MCF 10A (cell line): ENCODE measurements at regions not wholly inside any gene's neighbourhood (a gene's known extent, or its start where the extent isn't known, plus 50 kb on each side); places are given as distances from the start of the nearest gene placed in this dataset.
A peak's percentile ranks its signal among the peaks of the same experiment; 100 is the strongest.

ENCODE experiments used
- BruUV-seq: library from RNA; stranded (reverse); fragments of 400-500 nt; replicated peaks from 2 replicates; lab custom pipeline; 2021; lab: Mats Ljungman, UMichigan
- CTCF ChIA-PET: fragments of 300-600 bp; sonication (Branson Sonifier 250); formaldehyde crosslinking; extraction: SDS; loops from one replicate; lab custom pipeline; 2021; ENCODE audit warnings: antibody characterized with exemption, inconsistent platforms; lab: Yijun Ruan, JAX
- POLR2A ChIA-PET: fragments of 300-600, 350-650 bp; sonication (Branson Sonifier 250); formaldehyde crosslinking; extraction: SDS; loops from one replicate; lab custom pipeline; 2020; ENCODE audit warnings: antibody characterized with exemption, inconsistent platforms; lab: Yijun Ruan, JAX
- DNase-seq: peaks from one replicate; pipeline ENCODE4 v3.0.0-alpha.2; 2018; ENCODE audit not compliant: unreplicated experiment
- H3K27ac Mint-ChIP-seq: one replicate; pipeline ENCODE4 v1.8.0; 2022; ENCODE audit warnings: mild to moderate bottlenecking, low read depth, mixed read lengths; ENCODE audit not compliant: unreplicated experiment
- H3K27me3 Mint-ChIP-seq: one replicate; pipeline ENCODE4 v1.8.0; 2022; ENCODE audit warnings: mixed read lengths; ENCODE audit not compliant: insufficient read depth, unreplicated experiment
- H3K36me3 Mint-ChIP-seq: one replicate; pipeline ENCODE4 v1.8.0; 2022; ENCODE audit warnings: mild to moderate bottlenecking, moderate library complexity, mixed read lengths; ENCODE audit not compliant: insufficient read depth, unreplicated experiment
- H3K4me1 Mint-ChIP-seq: one replicate; pipeline ENCODE4 v1.8.0; 2022; ENCODE audit warnings: mixed read lengths; ENCODE audit not compliant: insufficient read depth, unreplicated experiment
- H3K4me3 Mint-ChIP-seq: one replicate; pipeline ENCODE4 v1.8.0; 2022; ENCODE audit warnings: mild to moderate bottlenecking, moderate library complexity, mixed read lengths; ENCODE audit not compliant: unreplicated experiment
- H3K9me3 Mint-ChIP-seq: one replicate; pipeline ENCODE4 v1.8.0; 2022; ENCODE audit warnings: mixed read lengths; ENCODE audit not compliant: unreplicated experiment
- intact Hi-C: fragments of 100-400 bp; cut with micrococcal nuclease; formaldehyde crosslinking; loops from 2 replicates; pipeline ENCODE4 v1.14.1; 2022
- TF ChIP-seq, protein P1 (sequence below): fragments of 200-600 bp; IDR thresholded peaks from one replicate; pipeline ENCODE4 v1.8.0; 2022; ENCODE audit warnings: antibody characterized with exemption, mild to moderate bottlenecking; ENCODE audit not compliant: unreplicated experiment

DNA sequence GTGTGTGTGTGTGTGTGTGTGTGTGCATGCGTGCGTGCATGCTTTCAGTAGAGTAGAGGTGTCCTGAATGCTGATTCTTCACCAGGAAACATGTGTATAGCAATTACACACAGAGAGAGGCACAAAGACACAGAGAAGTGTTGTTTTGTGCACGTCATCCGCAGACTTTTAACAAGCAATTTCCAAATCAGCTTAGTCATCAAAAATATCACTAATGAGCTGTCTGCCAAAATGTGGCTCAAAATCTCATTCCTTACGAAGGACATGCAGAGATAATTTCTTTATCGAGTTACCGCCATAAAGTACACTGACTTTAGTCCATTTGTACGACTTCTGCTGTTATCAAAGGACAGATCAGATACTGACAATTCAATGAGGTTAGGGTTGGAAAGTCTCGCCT, 274.9 kb upstream of the RARB start:
- intact Hi-C loops: no loop called here
- TF ChIP-seq, protein P1, sequence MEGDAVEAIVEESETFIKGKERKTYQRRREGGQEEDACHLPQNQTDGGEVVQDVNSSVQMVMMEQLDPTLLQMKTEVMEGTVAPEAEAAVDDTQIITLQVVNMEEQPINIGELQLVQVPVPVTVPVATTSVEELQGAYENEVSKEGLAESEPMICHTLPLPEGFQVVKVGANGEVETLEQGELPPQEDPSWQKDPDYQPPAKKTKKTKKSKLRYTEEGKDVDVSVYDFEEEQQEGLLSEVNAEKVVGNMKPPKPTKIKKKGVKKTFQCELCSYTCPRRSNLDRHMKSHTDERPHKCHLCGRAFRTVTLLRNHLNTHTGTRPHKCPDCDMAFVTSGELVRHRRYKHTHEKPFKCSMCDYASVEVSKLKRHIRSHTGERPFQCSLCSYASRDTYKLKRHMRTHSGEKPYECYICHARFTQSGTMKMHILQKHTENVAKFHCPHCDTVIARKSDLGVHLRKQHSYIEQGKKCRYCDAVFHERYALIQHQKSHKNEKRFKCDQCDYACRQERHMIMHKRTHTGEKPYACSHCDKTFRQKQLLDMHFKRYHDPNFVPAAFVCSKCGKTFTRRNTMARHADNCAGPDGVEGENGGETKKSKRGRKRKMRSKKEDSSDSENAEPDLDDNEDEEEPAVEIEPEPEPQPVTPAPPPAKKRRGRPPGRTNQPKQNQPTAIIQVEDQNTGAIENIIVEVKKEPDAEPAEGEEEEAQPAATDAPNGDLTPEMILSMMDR: no peak

DNA sequence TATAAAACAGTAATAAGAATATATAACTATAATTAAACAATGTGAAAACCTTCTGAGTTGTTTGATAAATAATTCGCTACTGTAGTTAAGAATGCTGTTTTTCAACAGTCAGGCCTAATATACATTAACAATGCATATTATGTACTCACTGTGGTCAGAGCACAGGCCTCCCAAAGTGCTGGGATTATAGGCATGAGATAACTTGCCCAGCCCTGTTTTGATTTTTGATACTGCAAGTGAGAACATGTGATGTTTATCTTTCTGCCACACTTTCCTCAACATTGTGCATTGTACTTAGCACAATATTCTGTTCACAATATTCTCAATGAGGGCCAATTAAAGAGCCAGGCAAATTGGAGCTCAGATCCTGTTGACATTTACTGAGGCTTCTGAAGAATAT, 274.5 kb upstream of the RARB start:
- Mint-ChIP-seq H3K27me3 (no peaks in the 10 kb centered on the region), H3K36me3 (no peaks in the 10 kb centered on the region), H3K4me3 (no peak overlapping the region), H3K4me1 (peaks cover 13% of the 10 kb centered on the region), H3K27ac (no peak overlapping the region), H3K9me3 (no peaks in the 10 kb centered on the region)
- DNase-seq: no peak
- intact Hi-C loops: no loop called here
- ChIA-PET CTCF (no interaction called here), POLR2A (no interaction called here)
- BruUV-seq: no TSS peak
- TF ChIP-seq, protein P1: no peak

More for the DNA sequence above, 274.9 kb upstream of the RARB start:
- no peaks in the 10 kb centered on the region for H3K9me3 Mint-ChIP-seq
- H3K36me3 Mint-ChIP-seq: no peaks in the 10 kb centered on the region
- no peak overlapping the region for H3K27ac Mint-ChIP-seq
- ChIA-PET CTCF (no interaction called here), POLR2A (interaction anchor here (0.6 kb wide), 1 partner anchor 87 kb away, joined by 3 read pairs; no protein-coding TSS in a partner anchor)
- no peak overlapping the region for H3K4me3 Mint-ChIP-seq
- no peaks in the 10 kb centered on the region for H3K27me3 Mint-ChIP-seq
- no TSS peak for BruUV-seq
- H3K4me1 Mint-ChIP-seq: peaks cover 13% of the 10 kb centered on the region
- DNase-seq: no peak

DNA sequence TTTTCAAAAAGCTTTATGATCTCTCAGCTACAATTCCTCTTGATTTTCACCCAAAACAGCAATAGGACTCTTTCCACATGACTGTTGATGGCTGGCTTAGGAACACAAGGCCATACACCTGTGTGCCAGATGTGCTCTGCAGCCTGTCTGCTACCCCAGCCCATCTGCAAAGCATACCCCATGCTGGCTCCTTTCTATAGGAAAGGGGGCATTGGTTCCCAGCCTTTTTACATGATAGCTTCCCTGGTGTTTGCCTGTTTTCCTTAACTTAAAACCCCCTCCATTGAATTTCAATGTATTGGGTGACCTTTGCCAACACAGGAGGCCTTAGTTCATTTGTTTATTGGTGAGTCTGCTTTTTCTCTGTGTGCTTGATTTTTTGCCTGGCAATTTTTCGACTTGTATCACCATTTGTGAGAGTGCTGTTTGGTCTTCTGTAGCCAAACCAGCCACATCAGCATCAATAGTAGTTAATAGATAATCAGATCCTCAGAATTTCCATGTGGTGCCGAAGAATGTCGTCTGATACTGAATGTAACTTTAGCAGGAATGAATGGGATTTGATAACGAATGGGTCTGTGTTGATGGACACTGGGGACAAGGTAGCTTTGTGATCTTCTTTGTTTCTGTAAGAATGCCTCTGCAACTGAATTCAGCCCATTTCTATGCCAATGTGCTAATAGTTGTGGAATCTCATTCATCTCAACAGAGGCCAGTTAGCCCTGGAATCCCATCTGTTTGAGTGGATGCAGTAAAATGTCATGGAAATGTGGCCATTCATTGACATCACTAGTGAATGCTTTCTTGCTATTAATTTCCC, 272.2 kb upstream of the RARB start:
- intact Hi-C loops: no loop called here
- TF ChIP-seq, protein P1: no peak
- H3K27ac Mint-ChIP-seq: no peak overlapping the region

DNA sequence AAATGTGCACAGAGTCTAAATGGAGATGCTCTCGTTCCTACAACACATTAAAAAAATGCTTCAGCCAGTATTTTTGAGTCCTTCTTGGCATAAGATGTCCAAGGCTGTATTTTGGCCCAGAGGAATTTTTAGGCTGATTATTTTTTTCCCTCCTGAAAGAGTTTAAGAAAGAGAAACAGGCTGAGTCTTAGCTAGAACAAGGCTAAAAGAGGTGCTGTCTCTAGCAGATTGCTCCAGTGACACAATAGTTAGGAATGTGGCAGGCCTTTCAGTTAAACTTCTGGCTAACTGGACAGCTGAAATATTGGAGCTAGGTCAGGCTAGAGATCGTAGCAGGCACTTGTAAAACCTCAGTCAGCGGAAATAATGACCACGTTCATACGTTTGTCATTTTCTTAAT, 271.4 kb upstream of the RARB start:
- Mint-ChIP-seq H3K4me3 (no peak overlapping the region), H3K9me3 (no peaks in the 10 kb centered on the region), H3K27ac (no peak overlapping the region), H3K36me3 (no peaks in the 10 kb centered on the region), H3K4me1 (peaks cover 13% of the 10 kb centered on the region), H3K27me3 (no peaks in the 10 kb centered on the region)
- POLR2A ChIA-PET: interaction anchor here (0.6 kb wide), 1 partner anchor 95 kb away, joined by 3 read pairs; no protein-coding TSS in a partner anchor
- CTCF ChIA-PET: interaction anchor here (0.6 kb wide), 2 partner anchors 39 to 435 kb away, joined by 3 to 5 read pairs; no protein-coding TSS in a partner anchor
- no TSS peak for BruUV-seq
- peak; percentile 57 for DNase-seq
- intact Hi-C loops: no loop called here
- TF ChIP-seq, protein P1: no peak

More for the DNA sequence above, 272.2 kb upstream of the RARB start:
- Mint-ChIP-seq H3K27me3 (no peaks in the 10 kb centered on the region), H3K9me3 (no peaks in the 10 kb centered on the region), H3K4me3 (no peak overlapping the region), H3K4me1 (peaks cover 13% of the 10 kb centered on the region), H3K36me3 (no peaks in the 10 kb centered on the region)
- ChIA-PET CTCF (interaction anchor here (0.6 kb wide), 1 partner anchor 38 kb away, joined by 3 read pairs; no protein-coding TSS in a partner anchor), POLR2A (interaction anchor here (0.6 to 0.7 kb wide), 2 partner anchors 152 to 414 kb away, joined by 3 read pairs; no protein-coding TSS in a partner anchor)
- no TSS peak for BruUV-seq
- no peak for DNase-seq
